Stimulated activated CD4-positive, alpha-beta T cell treated with anti-CD3 and anti-CD28 coated beads, Interleukin-2, amount 100 ng/mL, for 24 hours (primary cell): ENCODE measurements at regions not wholly inside any gene's neighbourhood (a gene's known extent, or its start where the extent isn't known, plus 50 kb on each side); places are given as distances from the start of the nearest gene placed in this dataset.

Experiments used
- DNase-seq, 2 donors: peaks; one replicate each; pipeline ENCODE4 v3.0.0-alpha.2; 2020

DNA sequence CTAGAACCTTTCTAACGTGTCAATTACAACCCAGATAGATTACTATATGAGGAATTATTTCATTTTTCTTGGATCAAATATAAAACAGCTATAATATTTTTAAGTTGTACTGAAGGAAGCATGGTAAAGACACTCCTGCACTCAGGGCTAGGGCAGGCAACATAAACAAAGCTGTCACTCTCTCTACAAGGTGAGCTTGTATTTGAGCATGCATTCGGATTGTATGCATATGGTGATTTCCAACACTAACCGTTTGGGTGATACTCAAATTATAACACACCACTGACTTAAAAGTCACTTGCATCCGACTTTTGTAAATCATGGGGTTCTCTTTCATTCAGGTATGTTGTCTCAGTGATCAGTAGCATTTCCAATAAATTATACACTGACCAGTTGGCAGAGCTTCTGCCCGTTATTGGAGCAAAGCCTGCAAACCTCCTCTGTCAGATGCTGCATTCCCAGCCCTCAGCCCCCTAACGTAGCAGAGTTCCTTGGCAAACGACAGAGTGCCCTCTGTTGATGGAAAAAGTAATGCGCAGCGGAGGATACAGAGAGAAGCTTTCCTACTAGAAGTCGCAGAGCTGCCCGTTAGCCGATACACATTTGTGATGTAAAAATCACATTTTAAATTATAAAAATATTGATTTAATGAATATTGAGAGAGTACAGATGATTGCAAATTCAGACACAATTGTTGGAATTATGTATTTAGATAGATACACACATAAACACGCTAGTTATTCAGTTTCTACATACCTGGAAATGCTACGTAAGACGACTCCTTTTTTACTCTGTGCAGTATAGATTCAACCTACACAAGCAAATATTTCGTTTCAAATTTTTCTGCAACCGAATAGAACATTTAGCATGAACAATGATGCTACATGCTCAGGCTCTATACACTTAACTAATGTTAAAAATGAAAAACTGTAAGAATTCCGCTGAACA lies 173.9 kb upstream of the SP4 start:
- DNase-seq: peak; percentile 45 to 51

DNA sequence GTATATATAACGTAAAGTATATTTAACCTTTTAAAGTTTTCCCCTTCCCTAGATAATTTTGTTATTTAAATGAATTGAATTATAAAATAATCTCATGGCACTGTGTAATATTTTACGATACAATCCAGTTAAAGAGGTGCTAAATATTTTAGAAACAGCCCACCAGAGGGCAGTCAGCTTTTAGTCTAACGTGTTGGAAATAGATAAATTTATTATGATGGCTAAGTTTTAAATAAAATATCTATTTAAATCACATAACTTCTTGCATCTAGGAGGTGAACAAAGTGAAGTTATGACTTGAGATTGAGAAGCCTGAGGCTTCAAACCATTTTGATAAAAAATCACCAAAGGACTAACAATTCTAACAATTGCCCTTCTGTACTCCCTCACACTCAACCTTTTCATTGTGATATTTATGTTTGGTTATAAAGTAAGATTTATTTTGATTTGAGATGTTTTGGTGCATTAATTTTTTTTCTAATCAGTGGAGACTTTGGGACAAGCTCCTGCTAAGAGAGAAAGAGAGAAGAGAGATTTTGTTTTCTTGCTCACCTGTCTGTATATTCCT lies 171.5 kb upstream of the SP4 start:
- peak in 1 of 2 donors; percentile 32 for DNase-seq

DNA sequence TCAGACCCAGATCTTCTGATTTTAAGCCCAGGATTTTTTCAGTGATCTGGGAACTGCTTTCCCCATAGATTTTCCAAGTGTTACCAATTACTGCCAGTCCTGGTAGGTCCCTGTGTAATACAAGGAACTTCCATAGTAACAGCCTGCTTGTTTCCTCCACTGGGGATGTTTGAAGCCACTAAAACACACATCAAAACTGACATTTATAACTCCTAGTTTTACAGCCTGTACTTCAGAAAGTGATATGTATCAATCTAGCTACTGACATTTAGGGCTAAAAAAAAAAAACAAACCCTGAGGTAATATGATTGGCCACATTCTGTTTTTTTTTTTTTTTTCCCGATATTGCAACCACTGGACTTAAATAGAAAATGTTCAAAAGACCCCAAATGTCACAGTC lies 166.9 kb upstream of the SP4 start:
- no peak for DNase-seq

DNA sequence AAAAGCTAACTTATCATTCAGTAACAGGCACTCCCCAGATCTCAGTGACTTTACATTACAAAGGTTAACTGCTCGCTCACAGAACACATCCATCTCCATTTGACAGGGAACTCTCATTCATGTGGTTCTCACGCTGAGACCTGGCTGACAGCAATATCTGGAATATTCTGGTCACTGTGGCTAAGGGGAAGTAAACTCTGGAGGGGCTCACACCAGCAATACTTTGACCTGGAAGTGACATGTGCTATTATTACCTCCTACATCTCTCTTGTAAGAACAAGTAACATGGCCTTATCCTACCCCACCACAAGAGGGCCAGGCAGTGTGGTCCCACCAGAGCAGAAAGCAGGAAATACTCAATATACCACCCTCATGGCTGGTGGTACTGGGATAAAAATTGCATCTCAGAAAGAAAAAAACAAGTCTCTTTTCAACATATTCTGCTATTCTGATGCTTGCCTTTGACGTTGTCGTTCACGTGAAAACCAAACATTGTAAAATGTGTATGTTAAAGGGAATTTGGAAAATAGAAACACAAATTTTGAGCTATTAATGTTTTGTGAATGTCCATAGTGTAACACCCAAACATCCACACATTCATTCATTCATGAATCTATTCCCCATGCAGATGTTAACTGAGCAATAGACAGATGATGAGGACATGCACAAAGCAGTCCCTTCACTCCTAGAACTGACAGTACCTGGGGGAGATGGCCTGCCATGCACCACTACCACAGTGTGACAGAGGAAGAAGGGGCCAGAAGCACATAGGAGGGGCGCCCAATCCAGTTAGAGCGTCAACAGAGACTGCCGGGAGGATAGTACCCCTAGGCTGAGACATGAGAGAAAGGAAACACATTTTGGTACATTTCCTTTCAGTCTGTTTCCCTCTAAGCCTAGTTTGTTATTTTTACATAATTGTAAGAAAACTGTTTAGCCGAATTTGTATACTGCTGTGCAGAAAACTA lies 166.0 kb upstream of the SP4 start:
- DNase-seq: peak; percentile 42 to 45

- no peak for DNase-seq
These were observed 158.9 kb upstream of the SP4 start for GRCh38 chr7:21269021-21269420.

DNA sequence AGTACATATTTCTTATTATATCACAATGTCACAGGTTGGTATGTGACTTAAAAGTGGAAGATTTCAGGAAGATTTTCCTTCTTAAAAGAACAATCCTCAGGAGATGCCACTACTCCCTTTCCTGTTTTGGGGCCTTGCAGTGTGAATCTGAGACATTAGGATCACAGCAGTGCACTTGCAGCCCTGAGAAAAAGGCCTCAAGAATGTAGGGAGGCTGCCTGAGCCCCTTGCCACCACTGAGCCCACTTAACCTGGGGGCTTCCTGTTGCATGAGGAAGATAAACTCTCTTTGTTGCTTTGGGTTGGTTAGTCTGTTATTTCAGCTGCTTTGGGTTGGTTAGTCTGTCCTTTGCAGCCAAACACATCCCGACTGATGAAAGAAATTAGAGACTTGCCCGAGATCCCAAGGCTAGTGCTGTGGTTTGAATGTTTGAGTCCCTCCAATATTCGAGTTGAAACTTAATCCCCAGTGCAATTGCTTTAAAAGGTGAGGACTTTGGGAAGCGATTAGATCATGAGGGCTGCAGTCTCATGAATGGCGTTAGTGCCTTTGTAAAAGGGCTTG lies 151.3 kb upstream of the SP4 start:
- no peak for DNase-seq

- DNase-seq: no peak
These were observed 148.9 kb upstream of the SP4 start for GRCh38 chr7:21278944-21279343.

GRCh38 chr7:21281193-21281592 lies 146.7 kb upstream of the SP4 start:
- no peak for DNase-seq

GRCh38 chr7:21293771-21294170 lies 134.1 kb upstream of the SP4 start:
- no peak for DNase-seq

DNA sequence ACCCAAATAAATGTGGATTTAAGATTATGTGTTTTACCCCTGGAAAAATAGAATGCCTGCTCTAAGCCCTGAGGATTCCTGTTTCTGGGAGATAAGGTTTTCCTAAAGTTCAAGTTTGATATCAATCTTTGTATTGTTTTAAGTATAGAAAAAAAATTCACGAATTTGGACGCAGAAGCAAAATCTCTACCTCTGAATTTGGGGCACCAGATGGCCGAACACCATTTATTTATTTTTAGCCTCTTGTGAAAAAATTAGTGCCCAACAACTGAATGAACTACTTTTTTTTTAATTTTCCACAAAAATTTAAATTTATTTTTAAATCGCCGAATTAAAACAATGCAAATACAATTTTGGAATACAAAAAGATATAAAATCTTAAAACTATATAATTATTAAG lies 128.1 kb upstream of the SP4 start:
- no peak for DNase-seq

- no peak for DNase-seq
These were observed 127.2 kb upstream of the SP4 start for GRCh38 chr7:21300692-21301091.

GRCh38 chr7:21304808-21305375 lies 123.0 kb upstream of the SP4 start:
- no peak for DNase-seq

- DNase-seq: no peak
These were observed 122.2 kb upstream of the SP4 start for GRCh38 chr7:21305455-21306235.

DNA sequence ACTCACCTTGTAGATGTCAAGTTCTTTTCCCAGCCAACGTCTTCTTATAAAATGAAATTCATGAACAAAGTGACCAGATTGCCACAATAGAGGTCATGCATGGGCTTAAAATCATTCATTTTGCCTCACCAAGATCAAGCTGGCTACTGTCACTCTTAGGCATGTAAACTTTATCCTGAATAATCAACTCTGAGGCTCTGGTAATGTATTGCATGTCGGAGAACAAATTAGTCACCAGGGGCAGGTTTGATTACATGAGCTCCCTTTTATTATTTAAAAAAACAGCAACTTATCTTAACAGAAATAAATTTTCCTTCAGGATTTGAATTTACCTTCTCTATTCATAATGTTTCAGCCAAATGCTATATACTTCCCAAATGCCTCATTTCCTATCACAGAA lies 112.9 kb upstream of the SP4 start:
- DNase-seq: no peak

- no peak for DNase-seq
These were observed 109.6 kb upstream of the SP4 start for GRCh38 chr7:21317966-21318915.

DNA sequence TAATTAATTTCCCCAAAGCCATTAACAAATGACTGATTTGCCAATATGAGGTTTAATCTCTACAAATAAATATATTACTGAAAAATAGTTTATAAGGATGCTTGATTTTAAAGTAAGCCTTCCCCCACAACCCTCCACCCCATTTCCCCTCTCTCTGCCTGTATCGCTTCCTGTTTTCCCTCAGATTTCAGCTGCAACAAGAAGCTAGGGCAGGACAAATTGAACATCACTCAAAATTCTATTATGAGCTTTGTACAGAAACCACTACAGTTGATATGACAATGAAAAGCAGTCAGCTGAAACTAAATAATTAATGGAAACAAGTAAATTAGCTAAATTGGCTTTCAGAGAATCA lies 109.0 kb upstream of the SP4 start:
- DNase-seq: no peak

GRCh38 chr7:21326241-21326640 lies 101.6 kb upstream of the SP4 start:
- DNase-seq: no peak

DNA sequence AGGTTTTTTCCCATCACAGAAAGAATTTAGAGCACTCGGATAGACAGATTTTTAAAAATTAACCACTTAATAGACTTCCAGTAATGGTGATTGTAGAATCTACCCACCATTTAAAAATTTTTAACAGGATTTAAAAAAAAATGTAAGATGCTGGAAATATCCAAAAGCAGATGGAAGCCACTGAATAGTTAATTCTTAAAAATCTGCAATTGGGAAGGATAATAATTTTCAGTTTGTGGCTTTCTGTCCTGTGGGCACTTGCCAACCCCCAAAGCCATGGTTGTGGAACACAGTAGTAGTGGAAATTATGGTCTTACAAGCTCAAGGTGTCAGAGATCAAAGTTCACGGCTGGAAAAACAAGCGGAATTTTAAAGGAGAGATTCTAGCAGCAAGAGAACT lies 101.0 kb upstream of the SP4 start:
- no peak for DNase-seq

DNA sequence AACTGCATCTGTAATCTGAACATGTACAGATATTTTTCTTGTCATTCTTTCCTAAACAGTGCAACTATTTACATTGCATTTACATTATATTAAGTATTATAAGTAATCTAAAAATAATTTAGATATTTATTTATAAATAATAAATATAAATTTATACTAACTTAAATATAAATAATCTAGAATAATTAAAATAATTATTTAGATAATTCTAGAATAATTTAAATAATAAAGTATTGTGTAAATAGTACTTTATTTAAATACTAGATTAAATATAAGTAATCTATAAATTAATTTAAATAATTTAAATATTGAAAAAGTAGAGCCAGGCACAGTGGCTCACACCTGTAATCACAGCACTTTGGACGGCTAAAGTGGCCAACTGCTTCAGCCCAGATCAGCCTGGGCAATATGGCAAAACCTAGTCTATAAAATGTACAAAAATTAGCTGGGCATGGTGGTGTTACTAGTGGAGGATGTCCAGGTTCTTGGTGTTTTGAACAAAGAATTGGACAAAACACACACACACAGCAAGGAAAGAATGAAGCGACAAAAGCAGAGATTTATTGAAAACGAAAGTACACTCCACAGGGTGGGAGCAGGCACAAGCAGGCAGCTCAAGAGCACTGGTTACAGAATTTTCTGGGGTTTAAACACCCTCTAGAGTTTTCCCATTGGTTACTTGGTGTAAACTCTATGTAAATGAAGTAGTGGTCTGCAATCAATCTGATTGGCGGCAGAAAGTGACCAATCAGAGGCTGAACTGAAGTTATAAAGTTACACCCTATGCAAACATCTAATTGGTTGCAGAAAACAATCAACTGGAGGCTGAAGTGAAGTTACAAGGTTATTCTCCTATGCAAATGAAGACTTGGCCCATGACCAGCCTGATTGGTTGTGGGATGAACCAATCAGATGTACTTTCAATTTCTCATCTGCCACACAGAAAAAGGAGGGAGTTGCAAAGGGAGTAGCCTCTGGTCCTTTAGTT lies 100.2 kb upstream of the SP4 start:
- no peak for DNase-seq
